Neural cell (in vitro differentiated cells): ENCODE measurements at regions not wholly inside any gene's neighbourhood (a gene's known extent, or its start where the extent isn't known, plus 50 kb on each side); places are given as distances from the start of the nearest gene placed in this dataset.
A peak's percentile ranks its signal among the peaks of the same experiment; 100 is the strongest.

Experiments used
- H2AFZ ChIP-seq: fragments of 200-600, 300-800 bp; sonication (generic), shearing (Covaris generic); 2 replicates; pipeline ENCODE4 v1.6.0; 2014; ENCODE audit warnings: low read depth, mild to moderate bottlenecking, antibody characterized with exemption, low read length, moderate library complexity
- H3F3A ChIP-seq: fragments of 200-600 bp; shearing (Covaris generic); 2 replicates; pipeline ENCODE4 v1.6.1; 2016; ENCODE audit warnings: mild to moderate bottlenecking, moderate library complexity, mixed read lengths, antibody characterized with exemption, low read length; ENCODE audit not compliant: insufficient read depth, poor library complexity, severe bottlenecking
- H3K27ac ChIP-seq: fragments of 200-600, 300-800 bp; sonication (generic), shearing (Covaris generic); 2 replicates; pipeline ENCODE4 v1.5.1; 2014; ENCODE audit warnings: mild to moderate bottlenecking, low read length, moderate library complexity
- H3K27me3 ChIP-seq: fragments of 300-800, 200-600 bp; sonication (generic), shearing (Covaris generic); 2 replicates; pipeline ENCODE4 v1.6.0; 2014; ENCODE audit warnings: mild to moderate bottlenecking, low read depth, low read length, moderate library complexity; ENCODE audit not compliant: insufficient read depth
- H3K36me3 ChIP-seq: fragments of 300-800, 200-600 bp; sonication (generic), shearing (Covaris generic); 2 replicates; pipeline ENCODE4 v1.5.1; 2014; ENCODE audit warnings: mild to moderate bottlenecking, antibody characterized with exemption, low read length, moderate library complexity; ENCODE audit not compliant: insufficient read depth
- H3K4me2 ChIP-seq: fragments of 300-800, 200-600 bp; sonication (generic), shearing (Covaris generic); 2 replicates; pipeline ENCODE4 v1.6.0; 2014; ENCODE audit warnings: mild to moderate bottlenecking, low read length
- H3K4me3 ChIP-seq: fragments of 300-800, 200-600 bp; sonication (generic), shearing (Covaris generic); 2 replicates; pipeline ENCODE4 v1.5.1; 2014; ENCODE audit warnings: mild to moderate bottlenecking, low read length, moderate library complexity
- H3K79me2 ChIP-seq: fragments of 200-600 bp; shearing (Covaris generic); replicated peaks from 2 replicates; pipeline ENCODE4 v1.6.0; 2014; ENCODE audit warnings: mild to moderate bottlenecking, low read length, moderate library complexity; ENCODE audit not compliant: insufficient read depth
- H3K9ac ChIP-seq: fragments of 300-800, 200-600 bp; sonication (generic), shearing (Covaris generic); 2 replicates; pipeline ENCODE4 v1.6.1; 2016; ENCODE audit warnings: mild to moderate bottlenecking, low read length, mixed read lengths
- H3K9me2 ChIP-seq: fragments of 200-600 bp; shearing (Covaris generic); 2 replicates; pipeline ENCODE4 v1.6.1; 2016; ENCODE audit warnings: mild to moderate bottlenecking, low read length, mixed read lengths; ENCODE audit not compliant: insufficient read depth
- H3K9me3 ChIP-seq: fragments of 200-600, 300-800 bp; sonication (generic), shearing (Covaris generic); 2 replicates; pipeline ENCODE4 v1.6.1; 2016; ENCODE audit warnings: mild to moderate bottlenecking, mixed run types, low read length, moderate library complexity, mixed read lengths
- H4K20me1 ChIP-seq: fragments of 200-600 bp; shearing (Covaris generic); 2 replicates; pipeline ENCODE4 v1.6.1; 2016; ENCODE audit warnings: mild to moderate bottlenecking, mixed run types; ENCODE audit not compliant: insufficient read depth
- CTCF ChIP-seq: fragments of 450-650 bp; IDR thresholded peaks from 2 replicates; pipeline ENCODE4 v1.5.1; 2014; ENCODE audit warnings: antibody characterized with exemption, mild to moderate bottlenecking, moderate library complexity; ENCODE audit not compliant: poor library complexity, severe bottlenecking
- EP300 ChIP-seq: fragments of 450-650 bp; conservative IDR thresholded peaks from 2 replicates; pipeline ENCODE4 v1.6.1; 2014; ENCODE audit warnings: antibody characterized with exemption, mild to moderate bottlenecking, moderate library complexity; ENCODE audit not compliant: poor library complexity, severe bottlenecking
- EZH2 ChIP-seq: fragments of 200-600, 300-800 bp; shearing (Covaris generic), sonication (generic); IDR thresholded peaks from 2 replicates; pipeline ENCODE4 v1.6.1; 2014; ENCODE audit warnings: antibody characterized with exemption, low read length, borderline replicate concordance, mild to moderate bottlenecking; ENCODE audit not compliant: insufficient read depth, poor library complexity, severe bottlenecking
- MXI1 ChIP-seq: fragments of 450-650 bp; conservative IDR thresholded peaks from 2 replicates; pipeline ENCODE4 v1.6.1; 2014; ENCODE audit warnings: antibody characterized with exemption, mild to moderate bottlenecking; ENCODE audit not compliant: poor library complexity, severe bottlenecking
- POLR2AphosphoS5 ChIP-seq: IDR thresholded peaks from 2 replicates; pipeline ENCODE4 v1.6.1; 2012
- RAD21 ChIP-seq: fragments of 450-650 bp; conservative IDR thresholded peaks from 2 replicates; pipeline ENCODE4 v1.6.1; 2014; ENCODE audit warnings: antibody characterized with exemption, mild to moderate bottlenecking, moderate library complexity
- REST ChIP-seq: IDR thresholded peaks from 2 replicates; pipeline ENCODE4 v1.6.1; 2012; ENCODE audit warnings: borderline replicate concordance
- SMC3 ChIP-seq: fragments of 450-650 bp; conservative IDR thresholded peaks from 2 replicates; pipeline ENCODE4 v1.6.1; 2014; ENCODE audit warnings: antibody characterized with exemption, mild to moderate bottlenecking, moderate library complexity; ENCODE audit not compliant: poor library complexity
- TAF1 ChIP-seq: IDR thresholded peaks from 2 replicates; pipeline ENCODE4 v1.6.1; 2012; ENCODE audit warnings: low read depth

GRCh38 chr5:129836321-129836720 lies 67.9 kb upstream of the CHSY3 start:
- Histone ChIP-seq H3K4me2 (no peak overlapping the region), H3K9ac (no peak overlapping the region), H3K79me2 (no peaks in the 10 kb centered on the region), H2AFZ (no peak overlapping the region), H3K27ac (no peak overlapping the region), H4K20me1 (no peaks in the 10 kb centered on the region), H3K36me3 (no peaks in the 10 kb centered on the region), H3F3A (no peaks in the 10 kb centered on the region), H3K4me3 (no peak overlapping the region), H3K27me3 (no peaks in the 10 kb centered on the region), H3K9me3 (no peaks in the 10 kb centered on the region), H3K9me2 (no peaks in the 10 kb centered on the region)
- TF ChIP-seq EZH2 (no peak), POLR2AphosphoS5 (no peak)

GRCh38 chr5:129844764-129845163 lies 59.5 kb upstream of the CHSY3 start:
- H3K4me2 ChIP-seq: no peak overlapping the region
- H3K9me2 ChIP-seq: no peaks in the 10 kb centered on the region
- H2AFZ ChIP-seq: no peak overlapping the region
- no peaks in the 10 kb centered on the region for H3F3A ChIP-seq
- TF ChIP-seq POLR2AphosphoS5: no peak
- TF ChIP-seq EZH2: no peak
- peak; percentile 28 for TF ChIP-seq REST
- no peak overlapping the region for H3K4me3 ChIP-seq
- H3K79me2 ChIP-seq: no peaks in the 10 kb centered on the region
- no peaks in the 10 kb centered on the region for H3K9me3 ChIP-seq
- H3K36me3 ChIP-seq: no peaks in the 10 kb centered on the region
- H4K20me1 ChIP-seq: no peaks in the 10 kb centered on the region
- no peak overlapping the region for H3K9ac ChIP-seq
- no peak overlapping the region for H3K27ac ChIP-seq
- no peaks in the 10 kb centered on the region for H3K27me3 ChIP-seq

GRCh38 chr5:129852747-129853352 lies 51.4 kb upstream of the CHSY3 start:
- Histone ChIP-seq H3K9me2 (no peaks in the 10 kb centered on the region), H3K27me3 (no peaks in the 10 kb centered on the region), H4K20me1 (no peaks in the 10 kb centered on the region), H3F3A (no peaks in the 10 kb centered on the region), H3K27ac (no peak overlapping the region), H2AFZ (no peak overlapping the region), H3K36me3 (no peaks in the 10 kb centered on the region), H3K9me3 (no peaks in the 10 kb centered on the region), H3K9ac (no peak overlapping the region), H3K4me2 (no peak overlapping the region), H3K79me2 (no peaks in the 10 kb centered on the region), H3K4me3 (no peak overlapping the region)
- no peak for TF ChIP-seq TAF1
- peak; percentile 71 for TF ChIP-seq CTCF
- TF ChIP-seq SMC3: peak; percentile 72
- TF ChIP-seq EZH2: no peak
- TF ChIP-seq RAD21: peak; percentile 68
- TF ChIP-seq REST: no peak
- TF ChIP-seq POLR2AphosphoS5: no peak
- TF ChIP-seq MXI1: no peak
- TF ChIP-seq EP300: no peak
